C4-2B (cell line): ENCODE measurements at regions not wholly inside any gene's neighbourhood (a gene's known extent, or its start where the extent isn't known, plus 50 kb on each side); places are given as distances from the start of the nearest gene placed in this dataset.

Experiments
- CTCF ChIP-seq: fragments of 450-650 bp; conservative IDR thresholded peaks from 2 replicates; pipeline ENCODE4 v1.5.1; 2017; ENCODE audit warnings: mild to moderate bottlenecking
- ZFX ChIP-seq: fragments of 450-650 bp; IDR thresholded peaks from 2 replicates; pipeline ENCODE4 v1.6.1; 2017

GRCh38 chrX:69237236-69237635 is 72.0 kb upstream of the PJA1 start:
- no peak for TF ChIP-seq CTCF
- no peak for TF ChIP-seq ZFX
